Anterior cingulate cortex (tissue), 58 donors: ENCODE measurements at regions not wholly inside any gene's neighbourhood (a gene's known extent, or its start where the extent isn't known, plus 50 kb on each side); places are given as distances from the start of the nearest gene placed in this dataset.
A peak's percentile ranks its signal among the peaks of the same experiment; 100 is the strongest.
"Not testable (repeated sequence)": the region's sequence is repeated elsewhere in the genome, so short reads cannot be mapped to it uniquely, and the experiment has no call there.

Experiments
- DNase-seq, 58 donors: peaks; one replicate each; lab custom pipeline; 2025; lab: John Stamatoyannopoulos, UW

DNA sequence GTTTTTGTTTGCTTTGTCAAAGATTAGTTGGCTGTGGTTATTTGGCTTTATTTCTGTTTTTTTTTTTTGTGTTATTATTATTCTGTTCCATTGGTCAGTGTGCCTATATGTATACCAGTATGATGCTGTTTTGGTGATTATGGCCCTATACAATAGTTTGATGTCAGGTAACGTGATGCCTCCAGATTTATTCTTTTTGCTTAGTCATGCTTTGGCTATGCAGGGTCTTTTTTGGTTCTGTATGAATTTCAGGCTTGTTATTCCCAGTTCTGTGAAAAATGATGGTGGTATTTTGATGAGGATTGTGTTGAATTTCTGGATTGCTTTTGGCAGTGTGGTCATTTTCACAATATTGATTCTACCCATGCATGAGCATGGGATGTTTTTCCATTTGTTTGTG is 312.8 kb downstream of the TAF11L14 start:
- DNase-seq = no peak

DNA sequence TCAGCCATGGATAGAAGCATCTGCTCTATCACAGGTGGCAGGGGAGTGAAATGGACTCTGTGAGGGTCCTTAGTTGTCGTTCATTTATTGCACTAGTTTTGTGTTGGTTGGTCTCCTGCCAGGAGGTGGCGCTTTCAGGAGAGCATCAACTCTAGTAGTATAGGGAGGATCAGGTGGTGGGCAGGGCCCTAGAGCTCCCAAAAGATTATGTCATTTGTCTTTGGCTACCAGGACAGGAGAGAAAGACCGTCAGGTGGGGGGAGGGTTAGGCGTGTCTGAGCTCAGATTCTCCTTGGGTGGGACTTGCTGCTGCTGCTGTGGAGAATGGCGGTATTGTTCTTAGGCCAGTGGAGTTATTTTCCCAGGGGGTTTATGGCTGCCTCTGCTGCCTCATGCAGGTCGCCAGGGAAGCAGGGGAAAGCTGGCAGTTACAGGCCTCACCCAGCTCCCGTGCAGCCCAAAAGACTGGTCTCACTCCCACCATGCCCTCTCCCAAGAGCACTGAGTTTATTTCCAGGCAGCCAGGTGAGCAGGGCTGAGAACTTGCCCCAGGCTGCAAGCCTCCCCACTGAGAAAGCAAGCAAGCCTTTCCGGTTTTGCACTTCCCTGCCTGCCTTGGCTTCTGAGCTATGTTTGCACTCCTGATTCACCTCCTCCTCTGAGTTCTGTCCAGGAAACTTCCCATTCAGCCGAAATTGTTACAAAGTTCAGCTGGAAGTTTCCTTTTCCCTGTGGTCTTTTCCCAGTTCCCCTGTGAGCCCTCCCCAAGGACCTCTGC is 317.3 kb downstream of the TAF11L14 start:
- DNase-seq = no peak

DNA sequence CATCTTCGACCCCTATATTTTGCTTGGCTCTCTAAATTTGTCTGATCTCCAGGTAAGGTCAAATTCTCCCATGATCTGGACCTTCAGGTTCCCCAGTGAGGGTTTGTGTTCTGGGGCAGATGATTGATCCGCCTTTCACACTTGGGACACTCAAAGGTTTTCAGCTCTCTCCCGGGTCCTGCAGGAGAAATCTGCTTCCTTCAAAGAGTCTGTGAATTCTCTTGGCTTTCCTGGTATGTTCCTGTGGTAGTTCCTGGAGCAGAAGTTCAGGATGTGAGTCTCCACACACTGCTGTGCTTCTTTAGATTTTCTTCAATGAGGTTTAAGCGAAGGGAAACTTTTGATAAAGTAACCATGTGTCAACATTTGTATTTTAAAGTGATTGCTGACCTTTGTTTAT is 318.0 kb downstream of the TAF11L14 start:
- no peak for DNase-seq

DNA sequence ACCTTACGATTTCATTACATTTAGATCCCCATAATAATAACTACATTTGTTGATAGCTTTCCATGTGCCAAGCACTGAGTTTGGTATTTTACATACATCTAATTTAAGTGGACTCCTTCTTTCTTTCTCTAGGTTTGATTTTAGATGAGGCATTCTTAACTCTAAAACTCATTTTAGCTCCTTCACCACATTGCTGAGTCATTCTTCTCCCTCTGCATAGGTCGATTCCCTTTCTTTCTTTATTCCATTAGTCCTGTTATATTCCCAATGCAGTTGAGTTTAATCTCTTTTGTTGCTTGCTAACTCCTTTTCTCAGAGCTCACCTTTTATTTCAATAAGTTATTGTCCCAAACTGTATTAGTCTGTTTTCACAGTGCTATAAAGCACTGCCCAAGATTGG is 329.8 kb downstream of the TAF11L14 start:
- no peak for DNase-seq

DNA sequence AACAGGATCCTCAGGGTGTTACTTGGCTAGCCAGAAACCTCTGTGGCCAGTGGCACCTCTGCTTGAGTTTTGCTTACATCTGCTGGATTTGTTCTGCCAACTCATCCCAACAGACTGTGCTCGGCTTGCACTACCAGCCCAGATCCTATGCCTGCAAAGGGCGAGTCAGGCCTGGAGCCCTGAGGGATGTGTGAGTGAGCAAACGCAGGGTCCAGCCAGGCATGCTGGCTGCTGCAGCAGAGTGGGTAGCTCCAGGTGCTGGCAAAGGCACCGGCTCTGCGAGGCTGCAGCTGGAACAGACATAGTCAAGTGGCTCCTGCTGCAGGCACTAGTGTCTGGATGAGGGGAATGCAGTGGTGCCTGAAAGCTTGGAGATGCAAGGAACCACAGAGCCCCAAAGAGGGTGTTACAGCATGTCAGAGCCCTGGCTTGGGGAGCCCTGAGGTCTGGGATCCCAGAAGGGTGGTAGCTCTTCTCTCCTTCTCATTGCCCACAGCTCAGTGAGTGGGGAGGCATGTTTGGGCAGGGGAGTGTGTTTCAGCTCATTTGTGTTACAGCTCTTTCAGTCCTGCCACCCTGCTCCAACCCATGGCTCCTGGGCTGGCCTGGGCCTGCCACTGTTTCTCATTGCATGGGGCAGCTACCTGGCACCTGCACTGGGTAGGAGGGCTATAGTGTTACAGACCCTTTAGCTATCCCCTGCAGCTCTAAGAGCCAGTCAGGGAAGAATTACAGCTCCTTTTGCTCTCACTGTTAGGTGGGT is 332.6 kb downstream of the TAF11L14 start:
- DNase-seq = no peak

DNA sequence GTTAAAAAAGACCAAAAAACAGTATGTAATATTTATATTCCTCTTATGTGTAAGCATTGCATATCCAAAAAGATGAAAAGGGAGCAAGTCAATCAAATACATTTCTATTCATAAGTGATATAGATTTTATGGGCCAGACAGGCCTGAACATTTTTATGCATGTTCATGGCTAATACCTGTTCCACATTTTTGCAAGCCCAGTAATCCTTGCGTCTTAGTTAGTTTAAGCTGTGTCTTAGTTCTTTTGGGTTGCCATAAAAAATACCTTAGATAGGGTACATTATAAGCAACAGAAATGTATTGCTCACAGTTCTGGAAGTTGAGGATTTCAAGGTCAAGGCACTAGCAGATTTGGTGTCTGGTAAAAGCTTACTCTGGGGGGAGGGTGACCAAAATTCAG is 342.1 kb downstream of the TAF11L14 start:
- DNase-seq = no peak

DNA sequence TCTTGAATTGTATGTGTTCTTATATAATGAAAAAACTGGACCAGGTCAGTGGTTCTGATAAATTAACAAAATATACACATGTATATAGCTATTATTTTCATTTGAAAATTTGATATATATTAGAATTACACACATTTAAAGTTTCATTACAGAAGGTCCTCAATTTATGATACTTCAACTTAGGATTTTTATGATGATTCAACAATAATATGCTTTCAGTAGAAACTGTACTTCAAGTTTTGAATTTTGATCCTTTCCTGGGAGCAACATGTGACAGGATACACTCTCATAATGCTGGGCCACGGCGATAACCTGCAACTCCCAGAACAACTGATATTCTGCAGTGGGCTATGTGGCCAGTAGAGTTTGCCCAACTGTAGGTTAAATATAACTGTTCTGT is 344.7 kb downstream of the TAF11L14 start:
- DNase-seq = no peak

DNA sequence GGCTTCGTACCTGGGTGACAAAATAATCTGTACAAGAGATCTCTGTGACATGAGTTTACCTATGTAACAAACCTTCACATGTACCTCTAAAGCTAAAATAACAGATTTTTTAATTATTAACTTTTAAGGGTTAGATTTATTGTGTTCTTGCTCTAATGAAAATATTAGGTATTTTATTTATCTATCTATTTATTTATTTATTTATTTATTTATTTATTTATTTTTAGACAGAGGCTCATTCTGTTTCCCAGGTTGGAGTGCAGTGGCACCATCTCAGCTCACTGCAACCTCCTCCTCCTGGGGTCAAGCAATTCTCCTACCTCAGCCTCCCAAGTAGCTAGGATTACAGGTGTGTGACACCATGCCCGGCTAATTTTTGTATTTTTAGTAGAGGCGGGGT is 348.4 kb downstream of the TAF11L14 start:
- not testable (repeated sequence) for DNase-seq

DNA sequence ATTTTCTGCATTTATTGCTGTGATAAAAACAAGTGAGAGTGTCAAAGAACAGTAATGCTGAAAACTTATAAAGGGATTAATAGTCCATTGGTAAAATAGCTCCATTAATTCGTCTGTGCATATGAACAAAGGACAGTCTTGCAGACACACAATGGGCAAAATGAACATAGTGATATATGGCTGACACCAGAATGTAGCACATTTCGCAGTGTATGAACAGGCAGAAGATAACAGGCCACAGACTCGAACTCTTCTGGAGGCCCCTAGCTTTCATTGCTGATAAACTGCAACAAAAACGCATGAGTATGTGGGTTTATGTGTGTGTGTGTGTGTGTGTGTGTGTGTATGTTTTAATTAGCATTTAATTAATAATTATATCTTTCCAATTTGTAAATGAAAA is 354.8 kb downstream of the TAF11L14 start:
- DNase-seq = no peak

DNA sequence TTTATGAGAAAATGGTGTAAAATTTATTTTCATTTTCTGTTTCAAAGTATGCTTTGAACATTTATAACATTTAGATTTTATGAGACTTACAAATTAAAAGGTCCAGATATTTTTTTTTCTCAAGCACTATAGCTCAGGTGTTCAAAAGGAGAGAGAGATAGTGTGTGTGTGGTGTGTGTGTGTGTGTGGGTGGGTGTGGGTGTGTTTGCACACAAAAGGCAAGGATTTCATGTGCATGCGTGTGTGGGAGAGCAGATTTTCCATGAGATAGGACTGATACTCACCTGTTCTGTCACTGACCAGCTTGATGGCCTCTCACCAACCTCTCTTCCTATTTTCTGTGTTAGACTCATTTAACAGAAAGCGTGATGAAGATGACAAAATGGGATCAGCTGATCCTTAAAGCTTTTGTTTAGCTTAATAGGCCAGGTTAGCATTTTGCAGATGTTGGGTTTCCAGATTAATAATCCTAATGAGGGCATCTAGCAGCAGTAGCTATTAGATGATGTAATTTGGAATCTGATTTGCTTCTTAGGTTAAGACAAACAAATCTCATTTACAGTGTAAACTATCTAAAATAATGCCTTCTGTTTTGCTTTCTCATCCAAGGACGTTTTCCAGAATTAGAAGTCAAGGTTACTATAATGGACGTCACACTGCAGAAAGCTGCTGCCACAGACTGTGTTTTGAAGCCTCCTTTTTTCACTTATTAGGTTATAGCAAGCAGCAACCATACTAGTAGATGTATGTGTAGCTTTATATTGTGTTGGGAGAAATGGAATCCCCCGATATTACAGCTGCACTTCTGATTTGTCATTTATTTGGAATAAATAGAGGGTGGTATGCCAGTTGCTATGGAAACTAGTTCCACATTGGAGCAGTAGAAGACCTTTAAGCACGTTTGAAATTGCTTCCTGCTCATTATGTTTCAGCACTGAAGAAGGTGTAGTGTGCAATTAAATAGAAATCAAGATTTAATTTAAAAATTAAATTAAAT is 355.6 kb downstream of the TAF11L14 start:
- no peak for DNase-seq

DNA sequence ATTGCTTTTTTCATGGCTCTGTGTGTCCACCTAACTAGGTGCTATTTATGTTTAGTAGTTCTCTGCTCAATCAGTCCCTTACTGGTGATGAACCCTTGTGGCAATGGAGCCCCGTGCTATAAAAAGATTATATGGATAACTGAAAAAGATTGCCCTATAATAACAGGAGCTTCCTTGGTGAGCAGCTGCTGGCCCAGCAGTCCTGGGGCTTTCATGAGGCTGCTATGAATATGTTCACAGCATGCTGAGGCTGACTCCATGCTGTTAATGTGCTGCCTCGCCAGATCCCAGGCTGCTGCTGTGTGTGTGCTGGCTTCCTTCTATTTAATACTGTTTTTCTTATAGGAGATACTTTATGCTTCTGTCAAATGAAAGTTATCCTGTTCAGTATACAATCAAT is 357.5 kb downstream of the TAF11L14 start:
- peak in 3 of 58 donors; percentile 2 to 4 (median 2) for DNase-seq

DNA sequence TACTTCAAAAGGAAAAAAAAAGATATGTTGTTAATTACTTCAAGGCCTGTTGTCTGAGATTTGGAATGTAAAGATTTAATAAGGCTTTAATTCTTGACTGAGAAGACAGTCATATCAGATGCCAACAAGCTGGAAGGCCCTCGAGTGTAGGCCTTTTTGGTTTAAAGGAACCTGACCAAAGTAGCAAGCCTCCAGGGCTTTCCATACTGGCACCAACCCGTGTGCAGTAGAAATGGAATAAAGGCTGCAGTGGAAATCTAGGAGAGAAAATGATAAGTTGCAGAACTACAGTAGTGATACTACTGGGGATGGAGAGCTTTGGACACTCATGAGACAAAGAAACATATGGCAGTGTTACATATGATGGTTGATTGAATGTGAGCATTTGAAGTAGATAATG is 358.0 kb downstream of the TAF11L14 start:
- no peak for DNase-seq

DNA sequence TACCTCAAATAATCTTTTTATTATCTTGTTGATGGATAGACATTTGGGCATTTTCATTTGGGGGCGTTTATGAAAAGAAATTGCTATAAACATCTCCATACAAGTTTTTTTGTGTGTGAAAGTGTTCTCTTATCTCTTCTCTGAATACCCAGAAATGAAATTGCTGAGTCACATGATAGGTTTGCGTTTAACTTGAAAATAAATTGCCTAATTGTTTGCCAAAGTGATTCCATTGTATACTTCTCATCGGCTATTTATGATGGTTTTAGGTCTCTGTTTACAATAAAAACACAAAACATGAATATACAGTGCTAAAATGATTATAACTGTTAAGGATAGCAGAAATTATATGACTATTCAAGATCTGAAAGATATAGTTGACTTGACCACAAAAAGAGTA is 361.7 kb downstream of the TAF11L14 start:
- DNase-seq = no peak

DNA sequence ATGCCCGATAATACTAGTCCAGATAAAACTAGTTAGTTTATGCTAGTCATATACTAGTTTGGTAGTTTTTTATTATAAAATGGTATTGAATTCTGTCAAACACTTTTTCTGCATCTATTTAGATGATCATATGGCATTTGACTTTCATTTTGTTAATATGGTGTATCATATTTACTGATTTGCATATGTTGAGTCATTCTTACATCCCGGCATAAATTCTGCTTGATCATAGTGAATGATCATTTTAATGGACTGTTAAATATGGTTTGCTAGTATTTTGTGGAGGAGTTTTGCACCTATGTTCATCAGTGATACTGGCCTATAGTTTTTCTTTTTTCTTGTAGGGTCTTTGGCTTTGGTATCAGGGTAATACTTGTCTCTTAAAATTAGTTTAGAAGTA is 365.6 kb downstream of the TAF11L14 start:
- no peak for DNase-seq

DNA sequence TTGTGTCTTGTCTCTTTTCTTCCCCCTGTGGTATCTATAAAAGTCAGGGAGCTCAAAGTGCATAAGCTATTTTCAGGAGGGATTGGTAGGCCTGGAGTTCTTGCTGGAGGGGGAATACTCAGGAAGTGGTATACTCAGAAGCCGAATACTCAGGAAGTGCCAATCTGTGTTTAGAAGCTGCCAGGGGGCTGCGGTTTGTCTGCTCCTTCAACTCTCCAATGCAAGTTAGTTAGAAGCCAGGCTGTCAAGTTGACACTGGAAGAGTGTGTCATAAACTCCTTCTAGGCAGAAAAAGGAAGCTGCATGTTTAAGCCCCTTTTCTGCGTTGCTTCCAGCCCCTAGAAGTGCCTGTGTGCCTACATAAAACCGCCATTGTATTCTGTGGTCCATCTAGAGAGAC is 366.5 kb downstream of the TAF11L14 start:
- DNase-seq = no peak

DNA sequence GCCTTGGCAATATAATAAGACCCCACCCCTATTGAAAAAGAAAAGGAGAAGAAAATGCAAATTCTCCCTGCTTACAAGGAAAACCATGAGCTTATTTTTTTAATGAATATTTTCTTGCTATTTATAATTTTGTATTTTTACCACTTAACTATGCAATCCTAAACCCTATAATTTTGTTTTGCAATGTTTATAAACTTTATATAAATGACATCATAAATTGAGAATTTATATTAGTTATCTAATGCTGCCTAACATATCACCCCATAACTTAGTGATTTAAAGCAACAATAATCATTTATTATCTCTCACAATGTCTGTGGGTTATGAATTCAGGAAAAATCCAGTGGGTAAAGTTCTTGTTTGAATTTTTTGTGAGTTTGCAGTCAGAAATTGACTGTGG is 369.1 kb downstream of the TAF11L14 start:
- no peak for DNase-seq

DNA sequence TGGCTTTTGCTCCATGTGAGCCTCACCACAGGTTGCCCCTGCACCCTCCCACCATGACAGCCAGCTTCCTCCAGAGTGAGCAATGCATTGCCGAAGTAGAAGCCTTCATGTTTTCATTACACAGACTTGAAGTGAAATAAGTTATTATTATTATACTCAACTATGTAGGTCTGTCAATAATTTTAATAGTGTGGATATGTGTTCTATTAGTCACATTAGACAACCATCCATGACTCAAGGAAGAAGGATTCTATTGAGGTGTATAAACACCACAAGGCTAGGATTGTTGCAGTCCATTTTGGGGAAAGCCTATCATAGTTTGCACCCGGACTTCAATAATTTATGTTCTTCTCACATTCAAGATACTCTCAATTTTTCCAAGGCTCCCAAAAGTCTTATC is 369.5 kb downstream of the TAF11L14 start:
- DNase-seq = no peak

DNA sequence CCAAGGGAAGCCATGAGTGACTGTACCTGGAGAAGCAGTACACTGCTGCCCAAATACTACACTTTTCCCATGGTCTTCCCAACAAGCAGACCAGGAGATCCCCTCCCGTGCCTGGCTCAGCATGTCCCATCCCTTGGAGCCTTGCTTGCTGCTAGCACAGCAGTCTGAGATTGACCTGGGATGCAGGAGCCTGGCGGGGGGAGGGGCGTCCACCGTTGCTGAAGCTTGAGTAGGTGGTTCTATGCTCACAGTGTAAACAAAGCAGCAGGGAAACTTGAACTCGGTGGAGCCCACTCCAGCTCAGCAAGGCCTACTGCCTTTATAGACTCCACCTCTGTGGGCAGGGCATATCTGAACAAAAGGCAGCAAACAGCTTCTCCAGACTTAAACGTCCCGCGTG is 372.0 kb downstream of the TAF11L14 start:
- not testable (repeated sequence) for DNase-seq

DNA sequence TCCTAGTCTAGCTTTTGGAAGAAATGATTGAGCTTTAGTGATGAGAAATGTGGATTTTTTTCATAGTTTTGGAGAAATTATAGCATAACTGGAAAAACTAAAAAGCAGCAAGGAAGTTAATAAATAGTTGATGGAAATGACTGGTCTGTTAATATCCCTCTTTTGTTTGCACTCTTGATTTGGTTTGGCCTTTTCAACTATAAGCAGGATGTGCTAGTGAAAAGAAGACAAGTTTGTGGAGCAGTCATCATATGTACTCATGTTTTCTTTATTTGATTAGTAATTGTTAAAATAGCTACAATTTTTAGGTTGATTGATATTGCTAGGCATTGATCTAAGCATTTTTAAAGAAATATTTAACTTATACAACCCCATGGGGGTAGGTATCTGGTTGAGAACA is 374.7 kb downstream of the TAF11L14 start:
- DNase-seq = no peak

DNA sequence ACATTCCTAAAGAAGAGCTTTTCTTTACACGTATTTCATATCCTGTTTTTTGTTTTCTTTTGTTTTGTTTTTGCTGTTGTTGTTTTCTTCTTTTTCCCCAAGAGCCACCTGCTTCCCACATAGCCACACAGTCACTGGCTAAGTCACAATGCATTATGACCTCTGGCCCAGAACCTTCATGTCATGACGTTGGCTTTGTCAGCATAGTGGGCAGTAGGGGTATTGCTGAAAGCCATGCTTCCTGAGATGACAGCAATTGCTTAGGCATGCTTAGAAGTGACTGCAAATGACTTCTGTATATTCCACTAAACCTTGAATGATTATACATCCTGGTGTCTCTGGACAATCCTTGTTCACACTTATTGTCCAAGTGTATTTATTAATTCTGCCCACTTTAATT is 375.8 kb downstream of the TAF11L14 start:
- no peak for DNase-seq

DNA sequence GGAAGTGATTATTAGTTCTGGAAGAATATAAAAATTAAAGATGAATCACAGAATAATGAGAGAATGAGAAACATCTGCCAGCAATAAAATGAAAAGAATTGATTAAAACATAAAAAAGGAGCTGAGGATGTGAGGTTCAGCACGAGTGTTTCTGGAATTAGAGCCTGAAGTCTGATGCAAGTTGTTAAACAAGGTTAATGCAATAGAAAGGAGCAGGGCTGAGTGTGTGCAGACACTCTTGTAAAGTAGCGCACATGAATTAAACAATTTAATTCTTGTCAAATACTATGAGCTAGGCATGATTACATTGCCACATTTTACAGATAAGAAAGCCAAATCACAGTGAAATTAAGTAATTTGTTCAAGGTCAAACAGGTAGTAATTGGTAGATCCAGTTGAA is 384.2 kb downstream of the TAF11L14 start:
- DNase-seq = no peak
